HG03378 (cell line): ENCODE measurements at regions not wholly inside any gene's neighbourhood (a gene's known extent, or its start where the extent isn't known, plus 50 kb on each side); places are given as distances from the start of the nearest gene placed in this dataset.

Experiments
- ATAC-seq: cut with Tn5 transposase; IDR thresholded peaks from one replicate; pipeline ENCODE4 v1.9.1; 2021; ENCODE audit warnings: mild to moderate bottlenecking, moderate library complexity; ENCODE audit not compliant: unreplicated experiment

DNA sequence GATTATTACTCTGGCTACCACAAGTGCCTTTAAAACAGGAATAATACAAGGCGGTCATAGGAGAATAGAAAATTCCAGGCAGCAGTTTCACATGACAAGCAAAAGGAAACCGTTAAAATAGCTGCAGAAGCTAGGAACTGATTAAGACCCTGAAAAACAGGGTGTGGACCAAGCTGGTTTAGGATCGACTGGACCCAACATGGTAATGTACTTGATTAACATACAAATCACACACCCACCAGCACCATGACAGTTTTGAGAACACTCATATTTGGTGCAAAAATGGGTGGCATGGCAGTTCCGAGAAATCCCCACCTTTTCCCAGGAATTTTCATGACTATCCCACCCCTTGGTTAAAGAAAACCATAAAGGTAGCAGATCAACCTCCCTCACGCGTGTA, 51.9 kb upstream of the TMEM163 start:
- no peak for ATAC-seq

DNA sequence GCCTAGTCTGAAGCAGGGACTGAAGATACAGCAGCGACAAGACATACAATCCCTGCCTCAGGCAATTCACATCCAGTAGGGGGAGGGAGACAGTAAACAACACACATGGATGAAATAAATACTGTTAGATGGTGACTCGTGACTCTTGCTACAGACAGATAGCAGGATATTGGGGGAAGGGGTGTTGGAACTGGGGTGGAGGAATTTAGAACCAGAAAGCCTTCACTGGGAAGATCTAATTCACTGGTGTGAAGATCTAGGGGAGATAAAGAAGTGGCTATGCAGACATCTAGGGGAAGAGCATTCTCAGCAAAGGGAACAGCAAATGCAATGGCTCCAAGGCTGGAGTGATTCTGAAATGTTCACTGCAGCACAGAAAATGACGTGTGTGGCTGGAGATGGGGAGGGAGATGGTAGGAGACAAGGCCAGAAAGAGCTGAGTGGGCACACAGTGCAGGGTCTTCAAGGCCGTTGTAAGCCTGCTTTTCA, 52.6 kb upstream of the TMEM163 start:
- ATAC-seq = no peak

DNA sequence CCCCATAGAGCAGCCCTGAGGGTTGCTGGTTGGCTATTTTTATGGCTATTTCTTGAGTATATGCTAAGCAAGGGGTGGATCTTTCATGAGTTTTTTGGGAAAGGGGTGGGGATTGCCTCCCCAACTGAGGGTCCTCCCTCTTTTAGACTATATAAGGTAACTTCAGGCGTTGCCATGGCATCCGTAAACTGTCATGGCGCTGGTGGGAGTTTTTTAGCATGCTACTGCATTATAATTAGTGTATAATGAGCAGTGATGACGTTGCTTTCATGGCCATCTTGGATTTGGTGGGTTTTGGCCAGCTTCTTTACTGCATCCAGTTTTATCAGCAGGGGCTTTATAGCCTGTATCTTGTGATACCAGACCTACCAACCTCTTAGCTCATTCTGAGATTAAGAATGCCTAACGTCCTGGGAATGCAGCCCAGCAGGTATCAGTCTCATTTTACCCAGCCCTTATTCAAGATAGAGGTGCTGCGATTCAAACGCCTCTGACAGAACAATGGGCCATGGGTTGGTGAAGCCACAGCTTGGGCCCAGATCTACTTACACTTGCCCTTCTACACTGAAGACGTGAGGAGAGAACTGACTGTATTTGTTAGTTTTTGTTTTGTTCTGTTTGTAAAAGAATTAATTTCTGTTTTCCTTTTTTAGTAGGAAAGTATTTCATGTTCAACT, 53.8 kb upstream of the TMEM163 start:
- ATAC-seq = no peak

DNA sequence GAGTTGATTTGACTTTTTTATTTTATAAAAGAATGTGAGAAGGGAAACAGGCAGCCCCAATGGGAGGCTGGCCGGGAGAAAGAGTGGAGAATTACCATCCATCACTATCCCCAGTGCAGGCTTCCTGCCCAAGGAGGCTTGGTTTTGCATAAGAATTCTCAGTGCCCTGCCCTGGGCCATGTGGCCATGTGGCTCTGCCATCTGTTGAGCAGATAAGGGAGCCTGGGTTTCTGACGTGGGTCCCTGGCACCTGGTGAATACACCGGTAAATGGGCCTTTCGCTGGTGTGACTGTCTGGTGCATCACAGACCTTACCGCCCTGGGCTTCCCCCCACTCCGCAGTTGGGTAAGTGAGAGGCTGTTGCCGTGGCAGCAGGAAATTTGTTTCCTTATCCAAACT, 54.5 kb upstream of the TMEM163 start:
- ATAC-seq = no peak

DNA sequence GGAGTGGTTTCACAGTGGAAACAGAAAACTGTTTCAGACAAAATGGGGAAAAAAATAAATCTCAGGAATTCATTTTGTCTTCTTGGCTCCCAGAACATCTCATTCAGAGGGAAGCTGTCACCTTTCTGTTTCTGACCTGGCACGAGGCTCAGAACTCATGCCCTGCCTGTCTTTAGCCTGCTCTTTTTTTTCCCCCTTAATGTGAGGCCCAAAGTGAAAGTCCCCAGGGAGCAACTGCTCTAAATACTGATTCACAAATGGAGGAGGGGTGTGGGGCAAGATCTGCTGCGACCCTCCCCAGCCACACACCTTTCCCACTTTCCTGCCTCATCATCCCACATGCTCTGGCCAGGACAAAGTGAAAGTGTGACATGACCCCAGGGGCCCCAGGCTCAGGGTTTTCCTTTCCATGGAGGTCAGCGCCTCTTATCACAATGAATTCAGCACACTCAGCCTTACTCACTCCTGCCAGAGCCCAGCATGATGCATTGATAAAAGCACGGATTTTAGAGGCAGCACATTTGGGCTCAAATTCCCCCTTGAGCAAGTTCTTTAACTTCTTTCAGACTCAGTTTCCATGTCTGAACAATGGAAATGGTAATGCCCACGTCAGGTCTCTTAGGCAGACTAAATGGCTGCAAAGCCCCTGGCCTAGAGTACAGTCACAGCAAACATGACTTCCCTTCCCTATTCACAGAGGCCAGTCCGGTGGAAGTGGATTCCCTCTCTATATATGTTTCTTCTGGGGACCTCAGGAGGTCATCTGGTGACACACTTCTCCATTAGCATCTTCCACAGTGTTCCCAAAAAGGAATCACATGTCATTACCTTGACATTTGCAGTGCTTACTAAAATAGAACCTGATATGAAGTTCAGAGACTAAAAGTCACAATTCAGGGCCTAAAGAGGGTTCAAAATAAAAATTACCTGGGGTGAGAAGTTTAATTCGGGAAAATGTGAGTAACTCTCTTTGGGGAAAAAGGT, 55.3 kb upstream of the TMEM163 start:
- no peak for ATAC-seq

DNA sequence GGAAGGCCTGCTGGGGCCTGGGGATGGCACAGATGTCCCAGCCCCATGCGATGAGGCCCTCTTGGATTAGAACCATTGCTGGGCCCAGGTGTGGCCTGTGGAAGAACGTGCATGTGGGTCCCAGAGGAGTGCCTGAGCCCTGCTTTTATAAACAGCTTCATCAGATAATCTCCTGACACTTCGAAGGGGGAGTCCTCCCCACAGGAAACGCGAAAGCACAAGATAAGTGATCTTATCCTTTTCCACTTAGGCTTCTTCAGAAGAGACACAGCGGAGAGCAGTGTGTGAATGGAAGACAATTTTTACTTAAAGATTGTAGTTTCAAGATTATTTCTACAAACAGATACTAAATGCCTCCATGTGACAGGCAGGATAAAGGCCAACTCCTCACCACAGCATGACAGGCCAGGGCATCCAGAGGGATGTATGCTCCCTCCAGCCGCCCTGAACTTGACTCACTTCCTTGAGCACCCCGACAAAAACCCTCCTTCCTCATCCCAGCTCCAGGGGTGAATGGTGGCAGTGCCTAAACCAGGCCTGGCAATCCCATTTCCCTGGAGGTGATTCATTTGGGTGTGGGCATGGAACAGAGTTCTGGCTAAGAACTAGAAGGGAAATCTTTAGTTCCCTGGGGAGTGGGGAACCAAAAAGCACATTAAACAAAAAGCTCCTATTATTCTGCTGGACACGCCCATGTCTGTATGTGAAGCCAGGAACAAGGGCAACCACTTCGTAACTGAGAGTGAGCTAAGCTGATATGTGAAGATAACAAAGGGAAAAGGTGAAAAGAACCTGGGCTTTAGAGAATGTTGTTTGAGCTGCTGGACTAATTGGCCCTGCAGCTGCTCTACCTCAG, 56.2 kb upstream of the TMEM163 start:
- no peak for ATAC-seq

DNA sequence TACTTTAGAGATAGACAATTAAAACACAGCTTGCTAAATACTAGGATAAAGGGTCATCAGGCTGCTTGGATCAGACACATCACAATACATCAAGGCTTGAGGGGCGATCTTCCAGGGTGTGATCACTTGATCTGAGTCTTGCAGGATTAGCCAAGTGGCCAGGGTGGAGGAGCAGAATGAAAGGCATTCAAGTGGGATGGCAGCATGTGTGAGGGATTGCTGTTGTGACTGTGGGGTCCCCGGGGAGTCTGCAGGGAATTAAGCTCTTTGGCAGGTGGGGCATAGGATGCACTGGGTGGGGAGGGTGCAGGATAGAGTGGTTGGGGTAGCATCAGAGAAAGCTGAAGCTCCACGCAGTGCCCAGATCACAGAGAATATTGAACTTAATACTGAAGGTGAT, 58.0 kb upstream of the TMEM163 start:
- ATAC-seq = no peak

DNA sequence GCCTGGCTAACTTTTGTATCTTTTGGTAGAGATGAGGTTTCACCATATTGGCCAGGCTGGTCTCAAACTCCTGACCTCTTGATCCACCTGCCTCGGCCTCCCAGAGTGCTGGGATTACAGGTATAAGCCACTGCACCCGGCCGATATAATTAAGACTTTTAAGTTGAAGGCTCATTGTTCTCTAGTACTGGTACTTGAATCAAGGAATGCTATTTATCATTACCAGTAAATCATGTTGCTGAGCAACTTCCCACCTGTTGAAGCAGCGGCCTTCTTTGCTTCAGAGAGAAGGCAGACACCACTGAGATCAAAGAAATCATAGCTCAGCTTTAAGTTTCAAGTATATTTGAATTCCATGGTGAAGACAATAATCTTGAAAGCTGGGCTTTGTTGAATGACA, 58.8 kb upstream of the TMEM163 start:
- ATAC-seq = no peak

DNA sequence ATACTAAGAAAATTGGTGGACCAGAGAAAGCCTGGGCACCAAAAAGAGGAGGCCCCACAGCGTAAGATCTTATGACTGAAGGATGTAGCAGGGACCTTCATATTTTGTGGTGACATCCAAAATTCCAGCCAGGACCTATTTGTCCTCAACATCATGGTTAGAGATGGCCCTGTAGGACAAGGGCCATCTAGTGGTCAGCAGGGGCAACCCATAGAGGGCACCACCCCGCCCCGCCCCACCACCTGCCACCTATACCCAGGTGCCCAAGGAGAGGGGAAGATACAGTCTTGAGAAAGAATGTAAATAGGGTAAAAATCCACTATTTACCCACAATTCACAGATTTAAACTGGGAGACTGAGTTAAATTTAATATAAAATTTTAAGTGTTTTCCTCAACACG, 59.6 kb upstream of the TMEM163 start:
- ATAC-seq = no peak

DNA sequence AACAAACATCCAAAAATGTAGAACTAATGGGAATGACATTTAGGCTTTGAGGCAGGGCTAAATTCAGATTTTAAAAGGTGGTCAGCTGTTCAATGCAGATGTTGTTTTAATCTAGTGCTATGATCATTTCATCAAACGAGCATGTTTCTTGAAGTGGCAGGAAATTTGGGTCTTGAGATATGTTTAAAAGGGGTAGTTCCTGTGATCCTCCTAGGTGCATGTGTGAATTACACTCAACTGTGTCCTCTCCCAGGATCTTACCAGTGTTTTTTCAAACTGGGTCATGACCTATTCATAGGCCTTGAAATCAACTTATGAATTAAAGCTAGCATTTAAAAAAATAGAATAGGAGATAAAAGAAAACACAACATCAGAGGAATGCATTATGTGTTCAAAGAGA, 57.4 kb upstream of the ACMSD start:
- no peak for ATAC-seq

DNA sequence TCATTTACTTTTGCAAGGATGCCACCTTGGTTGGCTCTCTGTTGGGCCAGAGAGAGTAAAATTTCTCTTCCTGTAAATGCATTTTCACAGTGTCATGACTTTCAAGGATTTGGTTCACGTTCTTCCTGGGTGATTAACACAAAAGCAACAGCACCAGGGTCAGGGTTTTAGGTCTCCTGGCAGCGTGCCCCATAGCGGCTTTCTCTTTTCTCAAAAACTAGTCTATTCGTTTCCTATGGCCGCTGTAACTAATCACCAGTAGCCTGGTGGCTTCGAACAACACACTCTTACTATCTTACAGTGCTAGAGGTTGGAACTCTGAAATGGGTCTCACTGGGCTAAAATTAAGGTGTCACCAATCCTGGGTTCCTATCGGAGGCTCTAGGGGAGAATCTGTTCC, 56.3 kb upstream of the ACMSD start:
- no peak for ATAC-seq

DNA sequence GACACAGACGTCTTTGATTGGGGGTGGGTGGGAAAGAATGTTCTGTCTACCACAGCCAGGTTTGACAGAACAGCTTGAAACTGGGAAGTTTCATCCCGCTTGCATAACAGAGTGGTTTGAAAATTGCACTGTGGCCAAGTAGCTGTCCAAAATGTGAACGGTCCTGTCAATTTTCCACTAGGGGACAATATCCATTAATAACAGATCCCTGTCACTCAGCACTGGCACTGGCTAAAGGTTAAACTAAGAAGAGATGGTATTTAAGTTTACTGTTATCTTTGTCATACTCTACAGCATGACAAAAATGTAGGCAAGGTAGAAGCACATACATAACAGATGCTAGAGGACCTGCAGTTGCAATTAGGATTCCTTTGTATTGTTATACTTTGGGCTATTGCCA, 55.6 kb upstream of the ACMSD start:
- ATAC-seq = peak; percentile 84

DNA sequence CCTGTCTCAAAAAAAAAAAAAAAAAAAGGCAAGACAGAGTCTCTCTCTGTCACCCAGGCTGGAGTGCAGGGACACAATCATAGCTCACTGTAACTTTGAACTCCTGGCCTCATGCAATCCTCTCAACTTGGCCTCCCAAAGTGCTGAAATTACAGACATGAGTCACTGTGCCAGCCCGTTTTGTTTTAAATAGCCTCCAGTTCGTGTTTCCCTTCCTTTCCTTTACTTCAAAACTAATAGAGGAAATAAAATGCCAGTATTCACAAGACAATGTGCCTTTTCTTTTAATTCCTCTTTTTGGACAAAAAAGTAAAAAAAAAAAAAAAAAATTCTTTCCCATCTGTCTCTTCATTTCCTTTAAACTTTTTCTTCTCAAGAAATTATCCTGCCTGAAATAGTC, 54.5 kb upstream of the ACMSD start:
- no peak for ATAC-seq

DNA sequence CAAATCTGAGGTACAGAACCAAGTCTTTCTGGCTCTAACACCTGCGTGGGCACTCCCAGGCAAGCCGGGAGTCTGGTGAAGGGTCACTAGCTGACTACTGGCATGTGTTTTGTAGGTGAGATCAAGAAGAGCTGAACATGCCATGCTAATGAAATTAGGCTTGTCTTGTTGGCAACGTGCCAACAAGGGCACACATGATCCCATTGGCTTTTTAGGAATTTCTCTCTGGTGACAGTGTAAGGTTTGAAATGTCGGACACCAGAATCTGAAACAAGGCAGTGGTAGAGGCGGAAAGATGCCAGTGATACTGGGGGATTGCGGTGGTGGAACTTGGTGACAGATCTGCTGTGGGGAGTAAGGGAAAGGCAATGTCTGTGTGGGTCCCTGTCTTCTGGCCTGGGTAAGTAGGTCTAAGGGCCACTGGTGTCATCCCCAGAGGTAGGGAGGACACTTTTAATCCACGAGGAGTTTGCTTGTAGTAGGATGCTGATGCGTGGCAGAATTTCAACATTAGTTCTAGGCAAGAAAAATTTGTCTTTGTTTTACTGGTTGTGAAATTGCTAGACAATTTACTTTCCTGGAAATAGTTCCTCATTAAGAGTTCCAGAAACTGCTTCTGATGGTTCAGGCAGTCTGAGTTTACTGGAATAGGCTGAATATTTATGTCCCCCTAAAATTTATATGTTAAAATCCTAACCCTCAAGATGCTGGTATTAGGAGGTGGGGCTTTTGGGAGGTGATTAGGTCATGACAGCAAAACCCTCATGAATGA, 52.6 kb upstream of the ACMSD start:
- ATAC-seq = no peak

DNA sequence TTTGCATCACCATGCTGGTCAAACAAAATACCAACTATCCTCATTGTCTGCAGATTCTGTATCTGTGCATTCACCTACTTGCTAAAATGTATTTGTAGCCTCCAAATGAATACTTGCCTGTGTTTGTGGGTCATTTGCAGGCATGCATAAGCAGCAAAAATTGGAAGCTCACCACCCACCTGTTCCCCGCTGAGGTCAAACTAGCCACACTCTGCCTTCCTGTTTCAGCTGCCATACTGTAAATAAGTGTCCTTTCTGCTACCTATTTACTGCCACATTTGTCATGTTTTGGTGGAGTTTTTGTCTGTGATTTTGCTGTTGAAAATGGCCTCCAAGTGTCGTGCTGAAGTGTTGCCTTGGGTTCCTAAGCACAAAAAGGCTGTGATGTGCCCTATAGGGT, 50.0 kb upstream of the ACMSD start:
- no peak for ATAC-seq
